Peyer's patch (tissue), 4 donors: ENCODE measurements at regions not wholly inside any gene's neighbourhood (a gene's known extent, or its start where the extent isn't known, plus 50 kb on each side); places are given as distances from the start of the nearest gene placed in this dataset.

ENCODE experiments used
- CTCF ChIP-seq, 6 experiments: fragments of 450-650 bp in 4 of 6; fragments of 200-600 bp in 2 of 6; sonication (generic) in 1 of 6; IDR thresholded peaks; one replicate each; pipeline ENCODE4 v1.5.1; 2017 to 2019; ENCODE audit warnings: antibody characterized with exemption in 6 of 6, mild to moderate bottlenecking in 3 of 6, moderate library complexity in 1 of 6
- POLR2A ChIP-seq, 2 donors: fragments of 450-650 bp; IDR thresholded peaks; one replicate each; pipeline ENCODE4 v1.5.1; 2017; ENCODE audit warnings: antibody characterized with exemption in 2 of 2, mild to moderate bottlenecking in 2 of 2, moderate library complexity in 2 of 2

GRCh38 chrX:68980906-68981616 is 152.2 kb downstream of the EFNB1 start:
- TF ChIP-seq POLR2A (IDR thresholded peaks at IDR 0.05) (no peak), CTCF (IDR thresholded peaks at IDR 0.05) (no peak)
